ENCODE measurements at regions not wholly inside any gene's neighbourhood (a gene's known extent, or its start where the extent isn't known, plus 50 kb on each side); places are given as distances from the start of the nearest gene placed in this dataset.

GRCh38 chr13:99135591-99135990 lies 65.1 kb upstream of the UBAC2 start:
- Mint-ChIP-seq H3K36me3 (ENCODE audit: low read depth) (no peaks in the 10 kb centered on the region), H3K27me3 (peaks cover 5% of the 10 kb centered on the region), H3K9me3 (no peaks in the 10 kb centered on the region), H3K27ac (no peak overlapping the region), H3K4me3 (no peak overlapping the region), H3K4me1 (no peaks in the 10 kb centered on the region)
- no peak for DNase-seq
- ChIA-PET CTCF (no interaction called here), POLR2A (no interaction called here)

GRCh38 chr13:99136427-99136954 lies 64.2 kb upstream of the UBAC2 start:
- no peak for DNase-seq
- no peaks in the 10 kb centered on the region for H3K4me1 Mint-ChIP-seq
- H3K36me3 Mint-ChIP-seq (ENCODE audit: low read depth): no peaks in the 10 kb centered on the region
- H3K27me3 Mint-ChIP-seq: peaks cover 5% of the 10 kb centered on the region
- H3K27ac Mint-ChIP-seq: no peak overlapping the region
- POLR2A ChIA-PET: no interaction called here
- CTCF ChIA-PET: interaction anchor here (0.6 to 1.5 kb wide), 2 partner anchors 41 to 44 kb away, joined by 3 read pairs; no protein-coding TSS in a partner anchor
- H3K9me3 Mint-ChIP-seq: no peaks in the 10 kb centered on the region
- no peak overlapping the region for H3K4me3 Mint-ChIP-seq

GRCh38 chr13:99140831-99141230 lies 59.8 kb upstream of the UBAC2 start:
- peaks cover 8% of the 10 kb centered on the region for H3K27me3 Mint-ChIP-seq
- no peak overlapping the region for H3K4me3 Mint-ChIP-seq
- POLR2A ChIA-PET: no interaction called here
- no peaks in the 10 kb centered on the region for H3K36me3 Mint-ChIP-seq (ENCODE audit: low read depth)
- DNase-seq: no peak
- CTCF ChIA-PET: no interaction called here
- H3K9me3 Mint-ChIP-seq: no peaks in the 10 kb centered on the region
- no peak overlapping the region for H3K27ac Mint-ChIP-seq
- no peaks in the 10 kb centered on the region for H3K4me1 Mint-ChIP-seq

GRCh38 chr13:99143904-99144303 lies 56.8 kb upstream of the UBAC2 start:
- H3K27ac Mint-ChIP-seq: no peak overlapping the region
- no peak overlapping the region for H3K4me3 Mint-ChIP-seq
- H3K4me1 Mint-ChIP-seq: peaks cover 3% of the 10 kb centered on the region
- DNase-seq: no peak
- ChIA-PET POLR2A (no interaction called here), CTCF (interaction anchor here (0.6 kb wide), 1 partner anchor 33 kb away, joined by 3 read pairs; no protein-coding TSS in a partner anchor)
- H3K9me3 Mint-ChIP-seq: no peaks in the 10 kb centered on the region
- no peaks in the 10 kb centered on the region for H3K36me3 Mint-ChIP-seq (ENCODE audit: low read depth)
- peaks cover 8% of the 10 kb centered on the region for H3K27me3 Mint-ChIP-seq

GRCh38 chr13:99144306-99144705 lies 56.3 kb upstream of the UBAC2 start:
- H3K27me3 Mint-ChIP-seq: peaks cover 8% of the 10 kb centered on the region
- H3K4me3 Mint-ChIP-seq: no peak overlapping the region
- no peak overlapping the region for H3K27ac Mint-ChIP-seq
- no peaks in the 10 kb centered on the region for H3K9me3 Mint-ChIP-seq
- H3K4me1 Mint-ChIP-seq: peaks cover 3% of the 10 kb centered on the region
- POLR2A ChIA-PET: no interaction called here
- H3K36me3 Mint-ChIP-seq (ENCODE audit: low read depth): no peaks in the 10 kb centered on the region
- CTCF ChIA-PET: interaction anchor here (0.6 kb wide), 1 partner anchor 33 kb away, joined by 3 read pairs; no protein-coding TSS in a partner anchor
- no peak for DNase-seq

- Mint-ChIP-seq H3K36me3 (ENCODE audit: low read depth) (no peaks in the 10 kb centered on the region), H3K27me3 (peaks cover 3% of the 10 kb centered on the region), H3K4me1 (peaks cover 5% of the 10 kb centered on the region), H3K27ac (no peak overlapping the region), H3K9me3 (no peaks in the 10 kb centered on the region), H3K4me3 (no peak overlapping the region)
- DNase-seq: no peak
- POLR2A ChIA-PET: no interaction called here
- CTCF ChIA-PET: interaction anchor here (0.7 kb wide), 1 partner anchor 121 kb away, joined by 4 read pairs; no protein-coding TSS in a partner anchor
Observed at GRCh38 chr13:99145461-99145860, 55.2 kb upstream of the UBAC2 start.

- Mint-ChIP-seq H3K36me3 (ENCODE audit: low read depth) (no peaks in the 10 kb centered on the region), H3K4me1 (peaks cover 11% of the 10 kb centered on the region), H3K9me3 (no peaks in the 10 kb centered on the region), H3K27me3 (no peaks in the 10 kb centered on the region), H3K27ac (no peak overlapping the region), H3K4me3 (no peak overlapping the region)
- CTCF ChIA-PET: no interaction called here
- POLR2A ChIA-PET: no interaction called here
- DNase-seq: no peak
Observed at GRCh38 chr13:99150575-99151361, 49.9 kb upstream of the UBAC2 start.
